ENCODE measurements at regions not wholly inside any gene's neighbourhood (a gene's known extent, or its start where the extent isn't known, plus 50 kb on each side); places are given as distances from the start of the nearest gene placed in this dataset.

DNA sequence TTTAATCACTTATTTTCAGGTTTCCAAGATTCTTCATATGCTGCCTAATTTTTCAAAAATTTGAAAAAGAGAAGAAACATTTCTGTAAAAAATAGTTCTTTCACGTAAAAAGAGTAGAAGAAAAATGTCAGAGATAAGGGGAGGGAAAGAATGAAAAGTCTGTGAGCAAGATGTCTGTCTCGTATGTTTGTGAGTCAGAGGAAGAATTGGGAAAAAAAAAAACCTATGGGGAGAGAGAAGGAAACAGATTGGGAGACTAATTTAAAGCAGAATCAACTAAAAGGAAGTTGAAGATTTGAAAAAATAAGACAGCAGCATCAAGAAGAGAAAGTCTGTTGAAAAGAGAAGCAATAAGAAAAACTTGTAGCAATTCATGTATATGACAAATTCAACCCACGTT lies 456.3 kb downstream of the HINT1 start:
- TF ChIP-seq, protein P1, sequence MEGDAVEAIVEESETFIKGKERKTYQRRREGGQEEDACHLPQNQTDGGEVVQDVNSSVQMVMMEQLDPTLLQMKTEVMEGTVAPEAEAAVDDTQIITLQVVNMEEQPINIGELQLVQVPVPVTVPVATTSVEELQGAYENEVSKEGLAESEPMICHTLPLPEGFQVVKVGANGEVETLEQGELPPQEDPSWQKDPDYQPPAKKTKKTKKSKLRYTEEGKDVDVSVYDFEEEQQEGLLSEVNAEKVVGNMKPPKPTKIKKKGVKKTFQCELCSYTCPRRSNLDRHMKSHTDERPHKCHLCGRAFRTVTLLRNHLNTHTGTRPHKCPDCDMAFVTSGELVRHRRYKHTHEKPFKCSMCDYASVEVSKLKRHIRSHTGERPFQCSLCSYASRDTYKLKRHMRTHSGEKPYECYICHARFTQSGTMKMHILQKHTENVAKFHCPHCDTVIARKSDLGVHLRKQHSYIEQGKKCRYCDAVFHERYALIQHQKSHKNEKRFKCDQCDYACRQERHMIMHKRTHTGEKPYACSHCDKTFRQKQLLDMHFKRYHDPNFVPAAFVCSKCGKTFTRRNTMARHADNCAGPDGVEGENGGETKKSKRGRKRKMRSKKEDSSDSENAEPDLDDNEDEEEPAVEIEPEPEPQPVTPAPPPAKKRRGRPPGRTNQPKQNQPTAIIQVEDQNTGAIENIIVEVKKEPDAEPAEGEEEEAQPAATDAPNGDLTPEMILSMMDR (IDR thresholded peaks at IDR 0.05): no peak
- TF ChIP-seq POLR2AphosphoS5 (IDR thresholded peaks at IDR 0.05) (no peak), POLR2A (IDR thresholded peaks at IDR 0.05) (no peak)

All from transverse colon (tissue), 4 donors.